HFFc6 (cell line): ENCODE measurements at regions not wholly inside any gene's neighbourhood (a gene's known extent, or its start where the extent isn't known, plus 50 kb on each side); places are given as distances from the start of the nearest gene placed in this dataset.

Source experiments
- DNase-seq: peaks from one replicate; pipeline ENCODE4 v3.0.0-alpha.2; 2018
- H3K27ac Mint-ChIP-seq: 2 replicates; pipeline ENCODE4 v1.8.0; 2020; ENCODE audit warnings: mild to moderate bottlenecking, mixed read lengths
- H3K27me3 Mint-ChIP-seq: 2 replicates; pipeline ENCODE4 v1.8.0; 2021; ENCODE audit warnings: mild to moderate bottlenecking, moderate library complexity, mixed read lengths; ENCODE audit not compliant: insufficient read depth
- H3K36me3 Mint-ChIP-seq: 2 replicates; pipeline ENCODE4 v1.8.0; 2021; ENCODE audit warnings: low read depth, mixed read lengths
- H3K4me1 Mint-ChIP-seq: 2 replicates; pipeline ENCODE4 v1.8.0; 2020; ENCODE audit warnings: low read depth, mixed read lengths
- H3K4me3 Mint-ChIP-seq: 2 replicates; pipeline ENCODE4 v1.8.0; 2020; ENCODE audit warnings: mild to moderate bottlenecking, moderate library complexity, mixed read lengths
- H3K9me3 Mint-ChIP-seq: 2 replicates; pipeline ENCODE4 v1.8.0; 2020; ENCODE audit warnings: mild to moderate bottlenecking, mixed read lengths
- TF ChIP-seq, protein P1 (sequence below): fragments of 200-600 bp; sonication (generic); IDR thresholded peaks from 2 replicates; pipeline ENCODE4 v1.5.0; 2021; ENCODE audit warnings: antibody characterized with exemption, mild to moderate bottlenecking

DNA sequence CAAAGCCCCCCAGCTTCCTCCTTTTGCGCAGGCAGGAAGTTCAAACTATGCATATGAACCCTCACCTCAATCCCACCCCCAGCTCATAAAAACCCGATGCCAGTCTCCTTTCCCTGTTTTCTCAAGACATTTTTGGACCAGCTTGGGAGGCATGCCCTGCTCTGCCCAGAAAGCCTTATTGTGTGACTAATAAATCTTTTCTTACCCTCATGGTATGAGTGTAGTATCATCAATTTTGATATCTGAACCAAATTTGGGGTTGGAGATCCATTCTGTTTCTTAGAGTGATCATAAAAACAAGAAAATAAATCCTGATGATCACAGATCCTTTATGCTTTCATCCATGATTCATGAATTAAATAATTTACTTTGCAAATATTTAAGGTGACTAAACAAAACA, 128.5 kb downstream of the ALG10B start:
- no peak for DNase-seq
- H3K27me3 Mint-ChIP-seq: no peaks in the 10 kb centered on the region
- peaks cover 44% of the 10 kb centered on the region for H3K9me3 Mint-ChIP-seq
- no peaks in the 10 kb centered on the region for H3K36me3 Mint-ChIP-seq
- H3K4me1 Mint-ChIP-seq: no peaks in the 10 kb centered on the region
- no peak overlapping the region for H3K4me3 Mint-ChIP-seq
- no peak overlapping the region for H3K27ac Mint-ChIP-seq
- TF ChIP-seq, protein P1, sequence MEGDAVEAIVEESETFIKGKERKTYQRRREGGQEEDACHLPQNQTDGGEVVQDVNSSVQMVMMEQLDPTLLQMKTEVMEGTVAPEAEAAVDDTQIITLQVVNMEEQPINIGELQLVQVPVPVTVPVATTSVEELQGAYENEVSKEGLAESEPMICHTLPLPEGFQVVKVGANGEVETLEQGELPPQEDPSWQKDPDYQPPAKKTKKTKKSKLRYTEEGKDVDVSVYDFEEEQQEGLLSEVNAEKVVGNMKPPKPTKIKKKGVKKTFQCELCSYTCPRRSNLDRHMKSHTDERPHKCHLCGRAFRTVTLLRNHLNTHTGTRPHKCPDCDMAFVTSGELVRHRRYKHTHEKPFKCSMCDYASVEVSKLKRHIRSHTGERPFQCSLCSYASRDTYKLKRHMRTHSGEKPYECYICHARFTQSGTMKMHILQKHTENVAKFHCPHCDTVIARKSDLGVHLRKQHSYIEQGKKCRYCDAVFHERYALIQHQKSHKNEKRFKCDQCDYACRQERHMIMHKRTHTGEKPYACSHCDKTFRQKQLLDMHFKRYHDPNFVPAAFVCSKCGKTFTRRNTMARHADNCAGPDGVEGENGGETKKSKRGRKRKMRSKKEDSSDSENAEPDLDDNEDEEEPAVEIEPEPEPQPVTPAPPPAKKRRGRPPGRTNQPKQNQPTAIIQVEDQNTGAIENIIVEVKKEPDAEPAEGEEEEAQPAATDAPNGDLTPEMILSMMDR: no peak

DNA sequence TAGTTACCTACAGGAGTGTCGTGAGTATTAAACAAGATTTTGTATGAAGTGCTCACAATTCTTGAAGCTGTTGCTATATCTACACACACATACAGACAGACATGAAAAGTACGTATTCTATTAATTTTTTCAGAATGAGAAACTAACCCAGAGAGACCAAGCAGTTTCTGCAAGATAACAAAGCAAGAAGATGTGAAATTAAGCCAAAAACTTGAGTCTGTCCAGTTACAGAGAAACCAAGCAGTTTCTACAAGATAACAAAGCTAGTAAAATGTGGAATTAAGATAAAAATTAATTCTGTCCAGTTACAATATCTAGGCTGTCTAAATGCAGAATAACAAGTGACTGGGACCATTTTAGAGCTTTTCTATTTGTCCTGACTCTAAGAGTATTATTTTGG, 132.4 kb downstream of the ALG10B start:
- no peaks in the 10 kb centered on the region for H3K4me1 Mint-ChIP-seq

DNA sequence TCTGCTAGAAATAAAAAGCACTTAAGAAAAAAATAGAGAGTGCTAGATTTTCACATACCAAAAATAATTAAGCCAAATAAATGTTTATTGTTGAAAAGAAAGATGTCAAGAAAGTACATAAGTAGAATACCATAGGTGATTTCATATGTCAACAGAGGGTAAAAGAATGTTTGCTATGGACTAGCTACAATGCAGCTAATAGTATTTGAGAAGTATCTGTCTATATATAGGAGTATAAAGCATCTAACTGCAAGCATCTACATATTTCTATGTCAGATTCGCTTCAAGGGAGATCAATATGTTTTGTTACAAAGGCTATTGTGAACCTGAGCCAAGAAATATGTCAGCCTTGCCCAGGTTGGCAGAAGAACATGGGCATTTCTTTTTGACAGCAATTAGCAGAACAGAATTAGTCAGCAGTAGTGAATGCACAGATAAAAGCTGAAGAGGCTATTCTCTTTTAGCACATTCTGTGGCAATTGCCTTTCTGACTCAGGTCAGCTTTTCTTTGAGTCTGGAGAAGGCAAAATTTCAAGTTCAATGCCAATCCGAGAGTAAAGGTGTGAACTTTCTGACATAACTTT, 140.1 kb downstream of the ALG10B start:
- H3K27ac Mint-ChIP-seq: no peak overlapping the region

More for the DNA sequence above, 132.4 kb downstream of the ALG10B start:
- no peak overlapping the region for H3K27ac Mint-ChIP-seq
- H3K36me3 Mint-ChIP-seq: no peaks in the 10 kb centered on the region
- H3K4me3 Mint-ChIP-seq: no peak overlapping the region
- TF ChIP-seq, protein P1: no peak
- no peaks in the 10 kb centered on the region for H3K27me3 Mint-ChIP-seq
- H3K9me3 Mint-ChIP-seq: peaks cover 35% of the 10 kb centered on the region
- no peak for DNase-seq

DNA sequence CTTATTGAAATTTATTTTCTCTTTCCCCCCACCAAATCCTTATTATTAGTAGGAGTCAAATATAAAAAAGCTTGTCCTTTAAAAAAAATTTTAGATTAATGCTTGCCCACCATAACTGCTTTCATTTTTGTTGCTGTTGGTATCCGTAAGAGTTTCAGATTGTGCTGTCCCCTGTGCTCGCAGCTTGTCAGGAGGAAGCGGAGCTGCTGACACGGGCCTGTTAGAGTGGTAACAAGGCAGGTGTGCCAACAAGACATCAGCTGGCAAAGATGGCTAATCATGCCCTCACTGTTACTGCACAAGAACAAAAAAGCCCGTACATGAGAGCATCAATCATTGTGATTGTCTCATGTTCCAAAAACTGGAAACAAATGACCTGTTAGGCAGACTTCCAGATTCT, 148.4 kb downstream of the ALG10B start:
- H3K9me3 Mint-ChIP-seq: peaks cover 25% of the 10 kb centered on the region
- peaks cover 2% of the 10 kb centered on the region; the same call in 1 of the 2 replicates for H3K27me3 Mint-ChIP-seq
- H3K4me1 Mint-ChIP-seq: no peaks in the 10 kb centered on the region
- H3K4me3 Mint-ChIP-seq: no peak overlapping the region
- no peaks in the 10 kb centered on the region for H3K36me3 Mint-ChIP-seq
- DNase-seq: no peak
- TF ChIP-seq, protein P1: no peak
- H3K27ac Mint-ChIP-seq: no peak overlapping the region

More for the DNA sequence above, 140.1 kb downstream of the ALG10B start:
- Mint-ChIP-seq H3K27me3 (peaks cover 1% of the 10 kb centered on the region), H3K9me3 (peaks cover 42% of the 10 kb centered on the region), H3K4me1 (no peaks in the 10 kb centered on the region), H3K4me3 (no peak overlapping the region), H3K36me3 (peaks cover 7% of the 10 kb centered on the region)
- no peak for DNase-seq
- TF ChIP-seq, protein P1: no peak

GRCh38 chr12:38469715-38470114, 153.1 kb downstream of the ALG10B start:
- H3K27me3 Mint-ChIP-seq: peaks cover 2% of the 10 kb centered on the region; the same call in 1 of the 2 replicates
- H3K27ac Mint-ChIP-seq: no peak overlapping the region
- peaks cover 31% of the 10 kb centered on the region for H3K9me3 Mint-ChIP-seq
- H3K4me3 Mint-ChIP-seq: no peak overlapping the region
- no peaks in the 10 kb centered on the region for H3K36me3 Mint-ChIP-seq
- no peak for DNase-seq
- no peaks in the 10 kb centered on the region for H3K4me1 Mint-ChIP-seq
- TF ChIP-seq, protein P1: no peak
